Astrocyte of the cerebellum (primary cell): ENCODE measurements at regions not wholly inside any gene's neighbourhood (a gene's known extent, or its start where the extent isn't known, plus 50 kb on each side); places are given as distances from the start of the nearest gene placed in this dataset.

Experiments
- DNase-seq: peaks from one replicate; pipeline ENCODE4 v3.0.0-alpha.2; 2011; ENCODE audit warnings: low read depth
- H3K4me3 ChIP-seq: 2 replicates; pipeline ENCODE4 v1.5.1; 2011; ENCODE audit warnings: mild to moderate bottlenecking, low read depth, low read length, moderate library complexity
- CTCF ChIP-seq: IDR thresholded peaks from 2 replicates; pipeline ENCODE4 v1.5.1; 2012; ENCODE audit warnings: low read length, low read depth, moderate library complexity, mild to moderate bottlenecking; ENCODE audit errors: missing control alignments
- in situ Hi-C: cut with HindIII; loops from 2 replicates; pipeline ENCODE4 v1.10.0; 2017; ENCODE audit warnings: low sequenced_read_pairs

- no peak for TF ChIP-seq CTCF
- no peak overlapping the region for H3K4me3 ChIP-seq
- in situ Hi-C loops = no loop called here
- no peak for DNase-seq
These were observed 112.3 kb upstream of the DTNBP1 start for GRCh38 chr6:15775076-15775634.

- TF ChIP-seq CTCF = no peak
- H3K4me3 ChIP-seq = no peak overlapping the region
- in situ Hi-C loops = no loop called here
- DNase-seq = no peak
These were observed 111.1 kb upstream of the DTNBP1 start for GRCh38 chr6:15773806-15774410.

- no peak overlapping the region for H3K4me3 ChIP-seq
- no peak for DNase-seq
- in situ Hi-C loops = no loop called here
- no peak for TF ChIP-seq CTCF
These were observed 107.7 kb upstream of the DTNBP1 start for GRCh38 chr6:15770347-15771143.

GRCh38 chr6:15769511-15770018, 106.7 kb upstream of the DTNBP1 start:
- in situ Hi-C loops = no loop called here
- no peak overlapping the region for H3K4me3 ChIP-seq
- no peak for TF ChIP-seq CTCF
- no peak for DNase-seq

- H3K4me3 ChIP-seq = no peak overlapping the region
- TF ChIP-seq CTCF = no peak
- in situ Hi-C loops = no loop called here
- DNase-seq = no peak
These were observed 106.2 kb upstream of the DTNBP1 start for GRCh38 chr6:15768999-15769398.

GRCh38 chr6:15763837-15764236, 101.0 kb upstream of the DTNBP1 start:
- no peak for DNase-seq
- in situ Hi-C loops = no loop called here
- no peak for TF ChIP-seq CTCF
- H3K4me3 ChIP-seq = no peak overlapping the region
